MM.1S (cell line): ENCODE measurements at regions not wholly inside any gene's neighbourhood (a gene's known extent, or its start where the extent isn't known, plus 50 kb on each side); places are given as distances from the start of the nearest gene placed in this dataset.

Experiments
- DNase-seq: peaks from one replicate; pipeline ENCODE4 v3.0.0-alpha.2; 2015
- H2AFZ ChIP-seq: fragments of 300-600 bp; sonication (generic); 2 replicates; pipeline ENCODE4 v1.6.0; 2016; ENCODE audit warnings: antibody characterized with exemption, low read length
- H3F3A ChIP-seq: fragments of 300-600 bp; sonication (generic); 2 replicates; pipeline ENCODE4 v1.6.1; 2016; ENCODE audit warnings: mild to moderate bottlenecking, antibody characterized with exemption, low read length, moderate library complexity, mixed read lengths; ENCODE audit not compliant: insufficient read depth
- H3K27ac ChIP-seq: fragments of 300-600 bp; sonication (generic); 2 replicates; pipeline ENCODE4 v1.5.1; 2016; ENCODE audit warnings: mild to moderate bottlenecking, low read length
- H3K27me3 ChIP-seq: fragments of 300-600 bp; sonication (generic); replicated peaks from 2 replicates; pipeline ENCODE4 v1.6.0; 2016; ENCODE audit warnings: low read length; ENCODE audit not compliant: insufficient read depth
- H3K36me3 ChIP-seq: fragments of 300-600 bp; sonication (generic); replicated peaks from 2 replicates; pipeline ENCODE4 v1.6.1; 2016; ENCODE audit warnings: mild to moderate bottlenecking, low read length, mixed read lengths; ENCODE audit not compliant: insufficient read depth
- H3K4me1 ChIP-seq: fragments of 300-600 bp; sonication (generic); 2 replicates; pipeline ENCODE4 v1.6.1; 2016; ENCODE audit warnings: low read length, mixed read lengths
- H3K4me2 ChIP-seq: fragments of 300-600 bp; sonication (generic); 2 replicates; pipeline ENCODE4 v1.6.0; 2016; ENCODE audit warnings: low read depth, low read length
- H3K4me3 ChIP-seq: fragments of 300-600 bp; sonication (generic); 2 replicates; pipeline ENCODE4 v1.5.1; 2016; ENCODE audit warnings: low read length, mixed read lengths
- H3K79me2 ChIP-seq: fragments of 300-600 bp; sonication (generic); 2 replicates; pipeline ENCODE4 v1.6.1; 2016; ENCODE audit warnings: mixed run types, low read length, mixed read lengths
- H3K9ac ChIP-seq: fragments of 300-600 bp; sonication (generic); 2 replicates; pipeline ENCODE4 v1.6.1; 2016; ENCODE audit warnings: low read length, mixed read lengths
- H3K9me2 ChIP-seq: fragments of 300-600 bp; sonication (generic); replicated peaks from 2 replicates; pipeline ENCODE4 v1.6.1; 2016; ENCODE audit warnings: mild to moderate bottlenecking, low read length, mixed read lengths; ENCODE audit not compliant: insufficient read depth
- H3K9me3 ChIP-seq: fragments of 300-600 bp; sonication (generic); replicated peaks from 2 replicates; pipeline ENCODE4 v1.6.1; 2016; ENCODE audit warnings: mild to moderate bottlenecking, low read length, mixed read lengths; ENCODE audit not compliant: insufficient read depth
- H4K20me1 ChIP-seq: fragments of 300-600 bp; sonication (generic); 2 replicates; pipeline ENCODE4 v1.6.1; 2016; ENCODE audit warnings: mild to moderate bottlenecking, low read length, moderate library complexity, mixed read lengths; ENCODE audit not compliant: insufficient read depth
- EZH2 ChIP-seq: fragments of 300-600 bp; sonication (generic); optimal IDR thresholded peaks from 2 replicates; pipeline ENCODE3; 2017; ENCODE audit warnings: low read depth, mild to moderate bottlenecking, antibody characterized with exemption, low read length, mixed read lengths
- EZH2phosphoT487 ChIP-seq: fragments of 300-600 bp; sonication (generic); IDR thresholded peaks from 2 replicates; pipeline ENCODE4 v1.6.1; 2018; ENCODE audit warnings: antibody characterized with exemption, low read length
- TF ChIP-seq, protein P1 (sequence below): fragments of 300-600 bp; sonication (generic); IDR thresholded peaks from 2 replicates; pipeline ENCODE4 v1.5.1; 2016; ENCODE audit warnings: antibody characterized with exemption, low read length, mixed read lengths

DNA sequence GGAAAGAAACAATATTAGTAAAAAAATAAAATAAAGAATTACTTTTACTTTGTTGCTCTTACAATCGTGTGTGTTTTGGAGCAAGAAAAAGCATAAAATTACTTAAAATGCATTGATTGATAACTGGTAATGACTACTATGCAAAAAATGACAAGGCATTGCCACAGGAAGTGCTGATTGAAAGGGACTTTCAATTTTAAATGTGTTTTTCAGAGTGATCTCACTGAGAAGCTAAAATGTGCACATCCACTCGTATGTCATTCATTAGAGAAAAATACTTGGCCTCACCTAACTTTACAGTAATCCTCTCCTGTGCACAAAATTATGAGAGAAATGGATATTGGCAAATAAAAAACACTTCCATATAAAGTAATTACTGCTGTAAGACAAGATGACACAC lies 934.9 kb downstream of the SLITRK6 start:
- Histone ChIP-seq H3K27ac (no peak overlapping the region), H3K4me3 (no peak overlapping the region), H3K9me2 (no peaks in the 10 kb centered on the region), H2AFZ (no peak overlapping the region), H3F3A (no peaks in the 10 kb centered on the region), H3K4me1 (no peaks in the 10 kb centered on the region), H3K27me3 (no peaks in the 10 kb centered on the region), H4K20me1 (no peaks in the 10 kb centered on the region), H3K9me3 (no peaks in the 10 kb centered on the region), H3K36me3 (no peaks in the 10 kb centered on the region), H3K4me2 (no peak overlapping the region), H3K79me2 (no peaks in the 10 kb centered on the region), H3K9ac (no peak overlapping the region)
- TF ChIP-seq EZH2 (no peak), EZH2phosphoT487 (no peak)
- TF ChIP-seq, protein P1, sequence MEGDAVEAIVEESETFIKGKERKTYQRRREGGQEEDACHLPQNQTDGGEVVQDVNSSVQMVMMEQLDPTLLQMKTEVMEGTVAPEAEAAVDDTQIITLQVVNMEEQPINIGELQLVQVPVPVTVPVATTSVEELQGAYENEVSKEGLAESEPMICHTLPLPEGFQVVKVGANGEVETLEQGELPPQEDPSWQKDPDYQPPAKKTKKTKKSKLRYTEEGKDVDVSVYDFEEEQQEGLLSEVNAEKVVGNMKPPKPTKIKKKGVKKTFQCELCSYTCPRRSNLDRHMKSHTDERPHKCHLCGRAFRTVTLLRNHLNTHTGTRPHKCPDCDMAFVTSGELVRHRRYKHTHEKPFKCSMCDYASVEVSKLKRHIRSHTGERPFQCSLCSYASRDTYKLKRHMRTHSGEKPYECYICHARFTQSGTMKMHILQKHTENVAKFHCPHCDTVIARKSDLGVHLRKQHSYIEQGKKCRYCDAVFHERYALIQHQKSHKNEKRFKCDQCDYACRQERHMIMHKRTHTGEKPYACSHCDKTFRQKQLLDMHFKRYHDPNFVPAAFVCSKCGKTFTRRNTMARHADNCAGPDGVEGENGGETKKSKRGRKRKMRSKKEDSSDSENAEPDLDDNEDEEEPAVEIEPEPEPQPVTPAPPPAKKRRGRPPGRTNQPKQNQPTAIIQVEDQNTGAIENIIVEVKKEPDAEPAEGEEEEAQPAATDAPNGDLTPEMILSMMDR, result no peak
- no peak for DNase-seq

DNA sequence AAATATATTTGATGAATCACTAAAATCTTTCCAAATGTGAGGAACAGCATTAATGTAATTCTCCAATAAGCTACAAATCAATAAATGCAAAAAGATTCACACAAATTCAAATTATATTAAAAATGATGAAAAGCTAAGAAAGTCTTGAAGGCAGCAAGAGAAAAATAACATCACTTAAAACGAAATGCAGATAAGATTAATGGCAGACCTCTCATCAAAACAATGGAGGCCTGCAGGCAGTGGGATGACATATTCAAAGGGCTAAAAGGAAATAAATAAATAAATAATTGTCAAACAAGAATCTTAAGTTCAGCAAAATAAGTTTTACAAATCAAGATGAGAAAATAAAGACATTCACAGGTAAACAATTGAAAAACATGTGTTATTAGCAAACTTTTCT lies 952.1 kb downstream of the SLITRK6 start:
- Histone ChIP-seq H3K79me2 (no peaks in the 10 kb centered on the region), H2AFZ (no peak overlapping the region), H3K9me2 (no peaks in the 10 kb centered on the region), H4K20me1 (no peaks in the 10 kb centered on the region), H3F3A (no peaks in the 10 kb centered on the region), H3K27ac (no peak overlapping the region), H3K9me3 (no peaks in the 10 kb centered on the region), H3K9ac (no peak overlapping the region), H3K4me3 (no peak overlapping the region), H3K4me1 (no peaks in the 10 kb centered on the region), H3K27me3 (no peaks in the 10 kb centered on the region), H3K36me3 (no peaks in the 10 kb centered on the region), H3K4me2 (no peak overlapping the region)
- no peak for TF ChIP-seq EZH2
- TF ChIP-seq, protein P1, result no peak
- no peak for TF ChIP-seq EZH2phosphoT487
- DNase-seq, result no peak

DNA sequence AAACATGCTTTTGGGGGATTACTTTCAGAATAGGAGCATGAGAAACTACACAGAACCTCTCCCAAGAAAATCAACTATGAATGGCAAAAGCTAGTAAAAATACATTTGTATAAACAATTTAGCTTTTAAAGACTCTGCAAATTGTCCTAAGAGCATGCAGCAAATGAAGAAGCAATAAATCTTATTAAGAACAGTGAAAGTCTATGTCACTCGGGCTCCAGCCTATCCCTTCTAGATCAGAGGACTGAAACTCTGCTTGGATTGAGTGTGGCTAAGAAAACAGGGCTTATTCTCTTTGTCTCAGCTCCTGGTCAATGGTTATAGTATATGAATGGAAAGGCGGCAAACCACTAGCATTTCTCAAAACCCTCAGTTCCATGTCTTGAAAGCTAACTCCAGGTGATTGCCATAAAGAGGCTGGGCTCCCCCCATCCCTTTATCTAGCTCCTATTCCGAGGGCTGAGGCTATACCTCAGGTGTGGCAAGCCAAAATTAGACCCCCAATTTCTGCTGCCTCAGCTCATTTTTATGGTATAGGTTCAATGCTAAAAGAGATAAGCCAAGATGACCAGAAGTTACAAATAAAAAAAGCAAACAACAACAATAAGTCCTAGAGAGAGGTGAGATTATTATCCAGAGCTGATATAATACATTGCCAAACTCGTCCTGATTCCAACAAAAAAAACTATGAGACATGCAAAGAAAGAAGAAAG lies 953.2 kb downstream of the SLITRK6 start:
- H3K36me3 ChIP-seq, result no peaks in the 10 kb centered on the region
- DNase-seq, result no peak
- H4K20me1 ChIP-seq, result no peaks in the 10 kb centered on the region
- H3K4me3 ChIP-seq, result no peak overlapping the region
- H3F3A ChIP-seq, result no peaks in the 10 kb centered on the region
- H3K79me2 ChIP-seq, result no peaks in the 10 kb centered on the region
- H3K9me2 ChIP-seq, result no peaks in the 10 kb centered on the region
- H3K27me3 ChIP-seq, result no peaks in the 10 kb centered on the region
- H2AFZ ChIP-seq, result no peak overlapping the region
- H3K27ac ChIP-seq, result no peak overlapping the region
- TF ChIP-seq, protein P1, result no peak
- TF ChIP-seq EZH2 (no peak), EZH2phosphoT487 (no peak)
- no peaks in the 10 kb centered on the region for H3K4me1 ChIP-seq
- H3K9me3 ChIP-seq, result no peaks in the 10 kb centered on the region
- no peak overlapping the region for H3K9ac ChIP-seq
- H3K4me2 ChIP-seq, result no peak overlapping the region
